ENCODE measurements at regions not wholly inside any gene's neighbourhood (a gene's known extent, or its start where the extent isn't known, plus 50 kb on each side); places are given as distances from the start of the nearest gene placed in this dataset.

DNA sequence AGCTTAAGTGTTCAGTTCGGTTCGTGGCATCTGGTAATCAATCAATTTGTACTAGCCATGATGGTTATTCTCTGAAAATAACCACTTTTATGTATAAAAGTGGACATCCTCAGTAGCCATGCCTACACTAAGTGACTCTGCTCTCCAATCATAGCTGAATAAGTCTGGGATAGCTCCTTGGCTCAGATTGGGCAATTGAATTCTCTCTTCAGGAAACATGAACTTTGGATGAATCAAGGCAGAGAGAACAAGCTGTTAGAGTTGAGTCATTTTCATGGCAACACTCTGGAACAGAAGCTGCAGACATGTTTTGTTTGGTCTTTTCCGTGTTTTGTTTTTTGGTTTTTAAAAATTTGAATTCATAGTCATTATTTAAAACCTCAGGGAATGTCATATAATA lies 66.8 kb upstream of the TMEM164 start:
- Histone ChIP-seq H3K36me3 (ENCODE audit: control insufficient read depth in 2 of 2, extremely low read depth in 1 of 2, insufficient read depth in 2 of 2, low read length in 2 of 2) (no peaks in the 10 kb centered on the region), H3K4me3 (ENCODE audit: control insufficient read depth in 2 of 3, extremely low read depth in 1 of 3, insufficient read depth in 2 of 3, low read depth in 1 of 3, low read length in 3 of 3) (no peak overlapping the region), H3K9me1 (ENCODE audit: control insufficient read depth, extremely low read depth, insufficient read depth, low read length) (no peaks in the 10 kb centered on the region), H3K79me2 (ENCODE audit: control insufficient read depth, insufficient read depth, low read length) (no peaks in the 10 kb centered on the region), H3K9ac (ENCODE audit: control insufficient read depth, extremely low read depth, insufficient read depth, low read length) (no peak overlapping the region), H3K27ac (ENCODE audit: control insufficient read depth, insufficient read depth, low read length) (no peak overlapping the region), H4K20me1 (ENCODE audit: control insufficient read depth, extremely low read depth, insufficient read depth, low read length) (no peaks in the 10 kb centered on the region), H3K9me3 (ENCODE audit: control insufficient read depth, low read depth, low read length) (no peaks in the 10 kb centered on the region), H3K27me3 (ENCODE audit: control insufficient read depth, extremely low read depth, insufficient read depth, low read length) (peaks cover 2% of the 10 kb centered on the region), H3K4me1 (ENCODE audit: control insufficient read depth, extremely low read depth, insufficient read depth, low read length) (no peaks in the 10 kb centered on the region), H2AFZ (ENCODE audit: control insufficient read depth, low read length) (no peak overlapping the region), H3K4me2 (ENCODE audit: control insufficient read depth, extremely low read depth, insufficient read depth, low read depth, low read length) (no peak overlapping the region)
- DNase-seq (ENCODE audit: low read depth, low spot score) (no peak), FAIRE-seq (no peak)
- TF ChIP-seq, protein P1, sequence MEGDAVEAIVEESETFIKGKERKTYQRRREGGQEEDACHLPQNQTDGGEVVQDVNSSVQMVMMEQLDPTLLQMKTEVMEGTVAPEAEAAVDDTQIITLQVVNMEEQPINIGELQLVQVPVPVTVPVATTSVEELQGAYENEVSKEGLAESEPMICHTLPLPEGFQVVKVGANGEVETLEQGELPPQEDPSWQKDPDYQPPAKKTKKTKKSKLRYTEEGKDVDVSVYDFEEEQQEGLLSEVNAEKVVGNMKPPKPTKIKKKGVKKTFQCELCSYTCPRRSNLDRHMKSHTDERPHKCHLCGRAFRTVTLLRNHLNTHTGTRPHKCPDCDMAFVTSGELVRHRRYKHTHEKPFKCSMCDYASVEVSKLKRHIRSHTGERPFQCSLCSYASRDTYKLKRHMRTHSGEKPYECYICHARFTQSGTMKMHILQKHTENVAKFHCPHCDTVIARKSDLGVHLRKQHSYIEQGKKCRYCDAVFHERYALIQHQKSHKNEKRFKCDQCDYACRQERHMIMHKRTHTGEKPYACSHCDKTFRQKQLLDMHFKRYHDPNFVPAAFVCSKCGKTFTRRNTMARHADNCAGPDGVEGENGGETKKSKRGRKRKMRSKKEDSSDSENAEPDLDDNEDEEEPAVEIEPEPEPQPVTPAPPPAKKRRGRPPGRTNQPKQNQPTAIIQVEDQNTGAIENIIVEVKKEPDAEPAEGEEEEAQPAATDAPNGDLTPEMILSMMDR (optimal IDR thresholded peaks at IDR 0.05 in 1 of 3, IDR thresholded peaks at IDR 0.05 in 1 of 3, conservative IDR thresholded peaks at IDR 0.05 in 1 of 3; ENCODE audit: extremely low read depth in 1 of 3, insufficient read depth in 2 of 3, low read length in 3 of 3) = no peak
- no peak for TF ChIP-seq EZH2 (IDR thresholded peaks at IDR 0.05; ENCODE audit: low read length)
- dilution Hi-C loops (cut with MboI; ENCODE audit: extremely low pct_ligation_motif_present, low sequenced_read_pairs) = no loop called here

DNA sequence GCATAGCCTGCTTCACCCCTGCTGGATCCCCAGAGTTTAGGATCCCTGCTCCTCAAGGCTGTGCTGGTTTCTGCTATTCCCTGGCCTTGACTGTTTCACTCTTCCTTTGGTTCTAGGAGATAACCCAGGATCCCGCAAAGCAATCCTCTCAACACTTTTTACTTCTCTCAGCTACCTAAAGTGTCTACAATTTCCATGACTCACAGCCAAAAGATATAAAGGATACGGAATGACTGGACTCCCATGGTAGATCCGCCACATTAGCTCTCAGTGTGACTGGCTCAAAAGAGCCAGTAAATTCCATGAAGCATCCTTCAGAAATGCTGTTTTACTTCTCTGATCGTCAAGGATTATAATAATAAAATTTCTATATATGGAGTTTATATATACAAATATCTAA lies 66.3 kb upstream of the TMEM164 start:
- no peak overlapping the region for H3K4me2 ChIP-seq (ENCODE audit: control insufficient read depth, extremely low read depth, insufficient read depth, low read depth, low read length)
- no peak for TF ChIP-seq EZH2 (IDR thresholded peaks at IDR 0.05; ENCODE audit: low read length)
- TF ChIP-seq, protein P1 (optimal IDR thresholded peaks at IDR 0.05 in 1 of 3, IDR thresholded peaks at IDR 0.05 in 1 of 3, conservative IDR thresholded peaks at IDR 0.05 in 1 of 3; ENCODE audit: extremely low read depth in 1 of 3, insufficient read depth in 2 of 3, low read length in 3 of 3) = no peak
- no peak overlapping the region for H2AFZ ChIP-seq (ENCODE audit: control insufficient read depth, low read length)
- no peak overlapping the region for H3K27ac ChIP-seq (ENCODE audit: control insufficient read depth, insufficient read depth, low read length)
- dilution Hi-C loops (cut with MboI; ENCODE audit: extremely low pct_ligation_motif_present, low sequenced_read_pairs) = no loop called here
- H4K20me1 ChIP-seq (ENCODE audit: control insufficient read depth, extremely low read depth, insufficient read depth, low read length) = no peaks in the 10 kb centered on the region
- peaks cover 2% of the 10 kb centered on the region for H3K27me3 ChIP-seq (ENCODE audit: control insufficient read depth, extremely low read depth, insufficient read depth, low read length)
- H3K36me3 ChIP-seq (ENCODE audit: control insufficient read depth in 2 of 2, extremely low read depth in 1 of 2, insufficient read depth in 2 of 2, low read length in 2 of 2) = no peaks in the 10 kb centered on the region
- no peaks in the 10 kb centered on the region for H3K9me1 ChIP-seq (ENCODE audit: control insufficient read depth, extremely low read depth, insufficient read depth, low read length)
- DNase-seq (ENCODE audit: low read depth, low spot score) (no peak), FAIRE-seq (no peak)
- H3K4me3 ChIP-seq (ENCODE audit: control insufficient read depth in 2 of 3, extremely low read depth in 1 of 3, insufficient read depth in 2 of 3, low read depth in 1 of 3, low read length in 3 of 3) = no peak overlapping the region
- H3K9ac ChIP-seq (ENCODE audit: control insufficient read depth, extremely low read depth, insufficient read depth, low read length) = no peak overlapping the region
- H3K79me2 ChIP-seq (ENCODE audit: control insufficient read depth, insufficient read depth, low read length) = no peaks in the 10 kb centered on the region
- H3K4me1 ChIP-seq (ENCODE audit: control insufficient read depth, extremely low read depth, insufficient read depth, low read length) = no peaks in the 10 kb centered on the region
- no peaks in the 10 kb centered on the region for H3K9me3 ChIP-seq (ENCODE audit: control insufficient read depth, low read depth, low read length)

Measured in keratinocyte (primary cell).